ENCODE measurements at regions not wholly inside any gene's neighbourhood (a gene's known extent, or its start where the extent isn't known, plus 50 kb on each side); places are given as distances from the start of the nearest gene placed in this dataset.

- Histone ChIP-seq H3K9me3 (ENCODE audit: control insufficient read depth, insufficient read depth, low read length) (no peaks in the 10 kb centered on the region; the same call in 1 of the 2 replicates), H3K27ac (ENCODE audit: low read depth, low read length) (no peak overlapping the region), H3K27me3 (ENCODE audit: control insufficient read depth, insufficient read depth, low read length) (no peaks in the 10 kb centered on the region), H3K4me3 (ENCODE audit: low read depth, low read length) (no peak overlapping the region)
- ChIA-PET POLR2A (no interaction called here), CTCF (no interaction called here)
- TF ChIP-seq CTCF (IDR thresholded peaks at IDR 0.05; ENCODE audit: low read depth, low read length): no peak
- DNase-seq (ENCODE audit: low read depth, low spot score): no peak
These were observed 192.0 kb upstream of the PABPC4L start for GRCh38 chr4:134393592-134393991.

GRCh38 chr4:134390319-134390718 is 188.7 kb upstream of the PABPC4L start:
- CTCF ChIA-PET: no interaction called here
- TF ChIP-seq CTCF (IDR thresholded peaks at IDR 0.05; ENCODE audit: low read depth, low read length): no peak
- Histone ChIP-seq H3K27ac (ENCODE audit: low read depth, low read length) (no peak overlapping the region), H3K27me3 (ENCODE audit: control insufficient read depth, insufficient read depth, low read length) (no peaks in the 10 kb centered on the region), H3K9me3 (ENCODE audit: control insufficient read depth, insufficient read depth, low read length) (no peaks in the 10 kb centered on the region), H3K4me3 (ENCODE audit: low read depth, low read length) (no peak overlapping the region)
- DNase-seq (ENCODE audit: low read depth, low spot score): no peak
- POLR2A ChIA-PET: no interaction called here

GRCh38 chr4:134388351-134388750 is 186.8 kb upstream of the PABPC4L start:
- H3K27me3 ChIP-seq (ENCODE audit: control insufficient read depth, insufficient read depth, low read length): no peaks in the 10 kb centered on the region
- no peak overlapping the region for H3K4me3 ChIP-seq (ENCODE audit: low read depth, low read length)
- no peak for DNase-seq (ENCODE audit: low read depth, low spot score)
- TF ChIP-seq CTCF (IDR thresholded peaks at IDR 0.05; ENCODE audit: low read depth, low read length): no peak
- no peaks in the 10 kb centered on the region for H3K9me3 ChIP-seq (ENCODE audit: control insufficient read depth, insufficient read depth, low read length)
- H3K27ac ChIP-seq (ENCODE audit: low read depth, low read length): no peak overlapping the region
- POLR2A ChIA-PET: no interaction called here
- CTCF ChIA-PET: no interaction called here

- ChIA-PET CTCF (no interaction called here), POLR2A (no interaction called here)
- no peak overlapping the region for H3K4me3 ChIP-seq (ENCODE audit: low read depth, low read length)
- H3K27me3 ChIP-seq (ENCODE audit: control insufficient read depth, insufficient read depth, low read length): no peaks in the 10 kb centered on the region
- no peaks in the 10 kb centered on the region for H3K9me3 ChIP-seq (ENCODE audit: control insufficient read depth, insufficient read depth, low read length)
- no peak for DNase-seq (ENCODE audit: low read depth, low spot score)
- no peak for TF ChIP-seq CTCF (IDR thresholded peaks at IDR 0.05; ENCODE audit: low read depth, low read length)
- H3K27ac ChIP-seq (ENCODE audit: low read depth, low read length): no peak overlapping the region
These were observed 181.1 kb upstream of the PABPC4L start for GRCh38 chr4:134382478-134383227.

GRCh38 chr4:134375775-134376174 is 174.2 kb upstream of the PABPC4L start:
- DNase-seq (ENCODE audit: low read depth, low spot score): no peak
- no peak overlapping the region for H3K4me3 ChIP-seq (ENCODE audit: low read depth, low read length)
- no peak for TF ChIP-seq CTCF (IDR thresholded peaks at IDR 0.05; ENCODE audit: low read depth, low read length)
- H3K9me3 ChIP-seq (ENCODE audit: control insufficient read depth, insufficient read depth, low read length): no peaks in the 10 kb centered on the region
- H3K27ac ChIP-seq (ENCODE audit: low read depth, low read length): no peak overlapping the region
- POLR2A ChIA-PET: no interaction called here
- CTCF ChIA-PET: no interaction called here
- H3K27me3 ChIP-seq (ENCODE audit: control insufficient read depth, insufficient read depth, low read length): no peaks in the 10 kb centered on the region
